LNCaP clone FGC (cell line): ENCODE measurements at regions not wholly inside any gene's neighbourhood (a gene's known extent, or its start where the extent isn't known, plus 50 kb on each side); places are given as distances from the start of the nearest gene placed in this dataset.

ENCODE experiments used
- DNase-seq: peaks from one replicate; pipeline ENCODE4 v3.0.0-alpha.2; 2011; ENCODE audit warnings: low read depth
- H3K4me3 ChIP-seq: 2 replicates; pipeline ENCODE4 v1.5.1; 2011; ENCODE audit warnings: mild to moderate bottlenecking, low read depth, low read length, control low read depth
- TF ChIP-seq, protein P1 (sequence below): IDR thresholded peaks from 2 replicates; pipeline ENCODE4 v1.5.1; 2012; ENCODE audit warnings: mild to moderate bottlenecking; ENCODE audit not compliant: control insufficient read depth, insufficient read depth; ENCODE audit errors: extremely low read depth

- TF ChIP-seq, protein P1, sequence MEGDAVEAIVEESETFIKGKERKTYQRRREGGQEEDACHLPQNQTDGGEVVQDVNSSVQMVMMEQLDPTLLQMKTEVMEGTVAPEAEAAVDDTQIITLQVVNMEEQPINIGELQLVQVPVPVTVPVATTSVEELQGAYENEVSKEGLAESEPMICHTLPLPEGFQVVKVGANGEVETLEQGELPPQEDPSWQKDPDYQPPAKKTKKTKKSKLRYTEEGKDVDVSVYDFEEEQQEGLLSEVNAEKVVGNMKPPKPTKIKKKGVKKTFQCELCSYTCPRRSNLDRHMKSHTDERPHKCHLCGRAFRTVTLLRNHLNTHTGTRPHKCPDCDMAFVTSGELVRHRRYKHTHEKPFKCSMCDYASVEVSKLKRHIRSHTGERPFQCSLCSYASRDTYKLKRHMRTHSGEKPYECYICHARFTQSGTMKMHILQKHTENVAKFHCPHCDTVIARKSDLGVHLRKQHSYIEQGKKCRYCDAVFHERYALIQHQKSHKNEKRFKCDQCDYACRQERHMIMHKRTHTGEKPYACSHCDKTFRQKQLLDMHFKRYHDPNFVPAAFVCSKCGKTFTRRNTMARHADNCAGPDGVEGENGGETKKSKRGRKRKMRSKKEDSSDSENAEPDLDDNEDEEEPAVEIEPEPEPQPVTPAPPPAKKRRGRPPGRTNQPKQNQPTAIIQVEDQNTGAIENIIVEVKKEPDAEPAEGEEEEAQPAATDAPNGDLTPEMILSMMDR: no peak
- no peak for DNase-seq
- H3K4me3 ChIP-seq: no peak overlapping the region
Observed at GRCh38 chr7:130877236-130877990, 143.4 kb upstream of the KLF14 start.

- no peak for DNase-seq
- TF ChIP-seq, protein P1: no peak
- H3K4me3 ChIP-seq: no peak overlapping the region
Observed at GRCh38 chr7:130877991-130878305, 143.9 kb upstream of the KLF14 start.

- DNase-seq: no peak
- no peak overlapping the region for H3K4me3 ChIP-seq
- TF ChIP-seq, protein P1: no peak
Observed at GRCh38 chr7:130878785-130879184, 144.8 kb upstream of the KLF14 start.

DNA sequence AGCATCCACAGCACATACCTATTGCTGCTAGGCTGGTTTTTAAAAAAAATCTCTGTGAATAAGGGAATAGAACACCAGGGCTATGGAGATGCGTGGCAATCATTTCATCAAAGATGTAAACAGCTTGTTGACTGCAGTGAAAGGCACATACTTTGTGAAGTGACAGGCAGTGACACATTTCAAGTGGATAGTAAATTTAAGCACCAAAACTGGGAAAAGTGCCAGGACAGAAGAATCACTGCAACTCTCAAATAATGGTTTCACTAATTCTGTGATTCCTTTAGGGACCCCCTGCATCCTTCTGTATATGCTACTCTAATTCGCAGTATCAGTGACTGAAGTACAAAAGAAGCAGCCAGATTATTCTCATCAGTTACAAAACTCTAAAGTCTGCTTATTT lies 145.2 kb upstream of the KLF14 start:
- no peak for DNase-seq
- H3K4me3 ChIP-seq: no peak overlapping the region
- TF ChIP-seq, protein P1: no peak

DNA sequence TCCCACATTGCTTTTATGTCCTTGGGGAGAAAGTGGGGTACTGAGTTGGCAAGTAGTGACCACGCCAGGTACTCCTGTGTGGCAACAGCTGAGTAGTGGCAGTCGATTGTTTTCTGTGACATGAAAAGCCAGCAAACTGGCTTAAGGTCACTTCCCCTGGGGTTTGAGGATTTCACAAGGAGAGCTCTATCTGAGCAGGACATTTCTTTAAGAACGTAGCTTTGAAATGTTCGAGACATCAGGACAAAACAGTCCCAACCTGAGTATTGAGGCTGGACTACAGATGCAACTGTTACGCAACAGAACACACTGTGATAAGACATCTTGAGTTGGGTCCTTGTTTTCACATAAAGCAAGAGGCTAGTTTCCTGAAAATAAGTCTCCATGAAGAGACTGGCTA lies 146.7 kb upstream of the KLF14 start:
- DNase-seq: no peak
- H3K4me3 ChIP-seq: no peak overlapping the region
- TF ChIP-seq, protein P1: no peak

DNA sequence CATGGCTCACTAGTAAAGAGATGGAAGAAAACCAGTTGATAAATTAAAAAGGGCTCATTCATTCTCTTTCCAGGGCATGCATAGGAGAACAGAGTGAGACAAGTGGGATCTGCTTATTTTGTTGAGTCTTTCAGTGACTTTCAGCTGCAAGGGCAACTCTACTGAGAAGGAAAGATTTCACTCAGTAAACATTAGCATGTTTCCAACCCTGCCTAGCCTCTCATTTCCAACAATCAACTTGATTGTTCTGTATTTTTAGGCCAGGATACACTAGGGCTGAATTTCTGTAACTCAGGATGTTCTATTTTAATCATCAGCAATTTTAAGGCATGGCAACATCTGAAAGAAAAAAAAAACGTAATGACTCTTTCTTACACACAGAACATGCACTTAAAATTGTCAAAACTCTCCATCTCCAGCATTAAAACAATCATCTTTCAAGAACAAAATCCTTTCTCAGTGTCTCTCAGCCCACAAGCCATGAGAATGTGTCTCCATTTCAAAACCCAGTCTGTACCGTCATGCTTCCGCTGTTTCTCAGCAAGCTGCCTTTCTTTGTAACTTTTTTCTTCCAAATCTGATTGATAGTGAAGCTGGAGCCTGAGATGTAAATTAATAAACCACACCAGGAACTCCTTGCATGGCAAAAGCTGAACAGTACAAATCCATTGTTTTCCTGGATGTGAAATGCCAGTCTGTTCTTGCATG lies 147.2 kb upstream of the KLF14 start:
- DNase-seq: no peak
- no peak overlapping the region for H3K4me3 ChIP-seq
- TF ChIP-seq, protein P1: no peak

DNA sequence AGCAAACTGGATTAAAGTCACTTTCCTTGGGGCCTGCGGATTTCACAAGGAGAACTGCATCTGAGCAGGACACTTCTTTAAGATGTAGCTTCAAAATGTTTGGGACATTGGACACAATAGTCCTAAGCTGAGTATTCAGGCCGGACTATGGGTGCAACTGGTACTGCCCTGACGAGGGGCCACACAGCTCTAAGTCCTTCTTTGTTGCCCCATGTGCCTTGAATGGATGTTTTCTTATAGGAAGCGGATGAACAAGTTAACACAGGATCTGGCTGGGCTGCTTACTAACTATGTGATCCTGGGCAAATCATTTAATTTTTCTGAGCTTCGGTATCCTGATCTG lies 147.8 kb upstream of the KLF14 start:
- TF ChIP-seq, protein P1: no peak
- DNase-seq: no peak
- H3K4me3 ChIP-seq: no peak overlapping the region
